Stimulated activated CD8-positive, alpha-beta memory T cell treated with anti-CD3 and anti-CD28 coated beads, Interleukin-7, amount 100 ng/mL, for 24 hours (primary cell): ENCODE measurements at regions not wholly inside any gene's neighbourhood (a gene's known extent, or its start where the extent isn't known, plus 50 kb on each side); places are given as distances from the start of the nearest gene placed in this dataset.
A peak's percentile ranks its signal among the peaks of the same experiment; 100 is the strongest.

Experiments used
- DNase-seq: peaks from one replicate; pipeline ENCODE4 v3.0.0-alpha.2; 2020; ENCODE audit warnings: low read depth

GRCh38 chr12:107978201-107978600 lies 150.9 kb upstream of the WSCD2 start:
- DNase-seq: no peak

GRCh38 chr12:107978641-107979040 lies 150.4 kb upstream of the WSCD2 start:
- no peak for DNase-seq

- DNase-seq: no peak
Observed at GRCh38 chr12:107983756-107984472, 145.2 kb upstream of the WSCD2 start.

- DNase-seq: no peak
Observed at GRCh38 chr12:107984973-107985372, 144.1 kb upstream of the WSCD2 start.

- no peak for DNase-seq
Observed at GRCh38 chr12:107986183-107986582, 142.9 kb upstream of the WSCD2 start.

- DNase-seq: peak; percentile 1
Observed at GRCh38 chr12:107990325-107990724, 138.8 kb upstream of the WSCD2 start.

- DNase-seq: no peak
Observed at GRCh38 chr12:107992029-107992428, 137.1 kb upstream of the WSCD2 start.

- DNase-seq: no peak
Observed at GRCh38 chr12:107992870-107993451, 136.1 kb upstream of the WSCD2 start.

GRCh38 chr12:107998863-107999262 lies 130.2 kb upstream of the WSCD2 start:
- no peak for DNase-seq

- DNase-seq: no peak
Observed at GRCh38 chr12:108000111-108000510, 129.0 kb upstream of the WSCD2 start.

GRCh38 chr12:108004319-108004718 lies 124.8 kb upstream of the WSCD2 start:
- no peak for DNase-seq

GRCh38 chr12:108008163-108008905 lies 120.8 kb upstream of the WSCD2 start:
- no peak for DNase-seq

- DNase-seq: no peak
Observed at GRCh38 chr12:108009442-108010070, 119.5 kb upstream of the WSCD2 start.

GRCh38 chr12:108016022-108016564 lies 113.0 kb upstream of the WSCD2 start:
- no peak for DNase-seq

- DNase-seq: no peak
Observed at GRCh38 chr12:108017472-108018057, 111.5 kb upstream of the WSCD2 start.

GRCh38 chr12:108019862-108020261 lies 109.2 kb upstream of the WSCD2 start:
- DNase-seq: no peak

- no peak for DNase-seq
Observed at GRCh38 chr12:108021141-108021540, 107.9 kb upstream of the WSCD2 start.

- no peak for DNase-seq
Observed at GRCh38 chr12:108021949-108022522, 107.1 kb upstream of the WSCD2 start.

GRCh38 chr12:108029051-108029835 lies 99.8 kb upstream of the WSCD2 start:
- DNase-seq: no peak

GRCh38 chr12:108033090-108033489 lies 96.0 kb upstream of the WSCD2 start:
- DNase-seq: no peak

- no peak for DNase-seq
Observed at GRCh38 chr12:108035372-108035771, 93.7 kb upstream of the WSCD2 start.
